Gastrocnemius medialis (tissue), 4 donors: ENCODE measurements at regions not wholly inside any gene's neighbourhood (a gene's known extent, or its start where the extent isn't known, plus 50 kb on each side); places are given as distances from the start of the nearest gene placed in this dataset.

Experiments used
- ATAC-seq, 2 donors: fragments of 150-250 bp; one replicate each; pipeline ENCODE4 v1.9.1; 2016
- DNase-seq, 2 donors: peaks; one replicate each; pipeline ENCODE4 v3.0.0-alpha.2; 2019
- H3K27ac ChIP-seq, 4 donors: fragments of 200-600 bp; sonication (generic); 1 replicate in 1 of 4; 2 replicates in 3 of 4; pipeline ENCODE4 v1.5.1; 2016 to 2018; ENCODE audit warnings: mild to moderate bottlenecking in 2 of 4, moderate library complexity in 1 of 4
- H3K27me3 ChIP-seq, 3 donors: fragments of 200-600 bp; sonication (generic) in 2 of 3; 1 replicate in 1 of 3; 2 replicates in 2 of 3; pipeline versions ENCODE4 v1.5.1 to v1.6.0; 2016 to 2019; ENCODE audit warnings: mild to moderate bottlenecking in 1 of 3, moderate library complexity in 1 of 3
- H3K36me3 ChIP-seq, 2 donors: fragments of 200-600 bp; sonication (generic) in 1 of 2; one replicate each; pipeline ENCODE4 v1.5.1; 2017 to 2018
- H3K4me1 ChIP-seq, 2 donors: fragments of 200-600 bp; sonication (generic) in 1 of 2; one replicate each; pipeline ENCODE4 v1.5.1; 2016 to 2017; ENCODE audit warnings: mild to moderate bottlenecking in 2 of 2
- H3K4me3 ChIP-seq, 4 donors: fragments of 200-600 bp; sonication (generic) in 3 of 4; 1 replicate in 1 of 4; 2 replicates in 3 of 4; pipeline ENCODE4 v1.5.1; 2016 to 2019; ENCODE audit warnings: mild to moderate bottlenecking in 2 of 4
- H3K9me3 ChIP-seq, 3 donors: fragments of 200-600 bp; sonication (generic) in 2 of 3; 1 replicate in 1 of 3; 2 replicates in 2 of 3; pipeline ENCODE4 v1.5.1; 2016 to 2019
- POLR2A ChIP-seq, 2 donors: fragments of 450-650 bp; IDR thresholded peaks; one replicate each; pipeline ENCODE4 v1.6.1; 2017; ENCODE audit warnings: antibody characterized with exemption in 2 of 2, mild to moderate bottlenecking in 2 of 2, moderate library complexity in 2 of 2
- in situ Hi-C, 4 donors: fragments of 200-750 bp; cut with MboI; loops; one replicate each; pipeline versions ENCODE4 v1.15.0 to v1.8.0; 2017; ENCODE audit warnings: low sequenced_read_pairs in 4 of 4
- intact Hi-C: fragments of 100-400 bp; cut with DNase I; formaldehyde crosslinking; loops from one replicate; pipeline ENCODE4 v1.15.1; 2023; ENCODE audit warnings: low total_unique reads
- TF ChIP-seq, protein P1 (sequence below), 5 experiments: fragments of 450-650 bp in 3 of 5; fragments of 200-600 bp in 2 of 5; sonication (generic) in 2 of 5; IDR thresholded peaks in 4 of 5; conservative IDR thresholded peaks in 1 of 5; 1 replicate in 4 of 5; 2 replicates in 1 of 5; pipeline ENCODE4 v1.5.1; 2016 to 2019; ENCODE audit warnings: antibody characterized with exemption in 5 of 5, mild to moderate bottlenecking in 3 of 5, moderate library complexity in 3 of 5

DNA sequence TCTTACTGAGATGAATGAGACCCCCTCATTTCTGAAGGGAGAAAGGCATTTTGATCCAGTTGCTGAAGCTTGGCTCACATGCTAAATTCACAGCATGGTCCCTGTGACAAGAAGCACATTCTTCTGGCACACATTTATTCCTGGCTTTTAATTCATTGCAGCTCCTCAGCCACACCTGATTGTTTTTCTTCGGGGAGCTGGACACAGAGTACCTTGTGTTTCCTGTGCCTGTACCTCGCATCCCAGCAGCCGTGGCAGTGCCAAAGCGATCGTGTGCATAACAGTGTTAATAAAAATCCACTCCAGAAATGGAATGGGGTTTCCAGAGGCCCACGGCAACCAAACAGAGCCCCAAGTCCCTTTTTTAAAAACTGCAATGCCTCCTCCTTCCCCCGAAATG, 615.3 kb upstream of the MGMT start:
- DNase-seq: no peak
- Histone ChIP-seq H3K27me3 (no peaks in the 10 kb centered on the region), H3K27ac (peak overlapping the region; percentile 65 to 70 (median 68)), H3K4me1 (peaks cover 0 to 27% of the 10 kb centered on the region in 2 donors), H3K9me3 (no peaks in the 10 kb centered on the region), H3K36me3 (no peaks in the 10 kb centered on the region), H3K4me3 (no peak overlapping the region)
- intact Hi-C loops (loop anchor here (5.0 to 10.0 kb wide), 2 partner anchors 39 to 173 kb away; no protein-coding TSS in a partner anchor), in situ Hi-C loops (no loop called here)
- TF ChIP-seq, protein P1, sequence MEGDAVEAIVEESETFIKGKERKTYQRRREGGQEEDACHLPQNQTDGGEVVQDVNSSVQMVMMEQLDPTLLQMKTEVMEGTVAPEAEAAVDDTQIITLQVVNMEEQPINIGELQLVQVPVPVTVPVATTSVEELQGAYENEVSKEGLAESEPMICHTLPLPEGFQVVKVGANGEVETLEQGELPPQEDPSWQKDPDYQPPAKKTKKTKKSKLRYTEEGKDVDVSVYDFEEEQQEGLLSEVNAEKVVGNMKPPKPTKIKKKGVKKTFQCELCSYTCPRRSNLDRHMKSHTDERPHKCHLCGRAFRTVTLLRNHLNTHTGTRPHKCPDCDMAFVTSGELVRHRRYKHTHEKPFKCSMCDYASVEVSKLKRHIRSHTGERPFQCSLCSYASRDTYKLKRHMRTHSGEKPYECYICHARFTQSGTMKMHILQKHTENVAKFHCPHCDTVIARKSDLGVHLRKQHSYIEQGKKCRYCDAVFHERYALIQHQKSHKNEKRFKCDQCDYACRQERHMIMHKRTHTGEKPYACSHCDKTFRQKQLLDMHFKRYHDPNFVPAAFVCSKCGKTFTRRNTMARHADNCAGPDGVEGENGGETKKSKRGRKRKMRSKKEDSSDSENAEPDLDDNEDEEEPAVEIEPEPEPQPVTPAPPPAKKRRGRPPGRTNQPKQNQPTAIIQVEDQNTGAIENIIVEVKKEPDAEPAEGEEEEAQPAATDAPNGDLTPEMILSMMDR (IDR thresholded peaks at IDR 0.05 in 4 of 5, conservative IDR thresholded peaks at IDR 0.05 in 1 of 5): no peak
- TF ChIP-seq POLR2A (IDR thresholded peaks at IDR 0.05): no peak
- ATAC-seq: peak; percentile 56 to 64

DNA sequence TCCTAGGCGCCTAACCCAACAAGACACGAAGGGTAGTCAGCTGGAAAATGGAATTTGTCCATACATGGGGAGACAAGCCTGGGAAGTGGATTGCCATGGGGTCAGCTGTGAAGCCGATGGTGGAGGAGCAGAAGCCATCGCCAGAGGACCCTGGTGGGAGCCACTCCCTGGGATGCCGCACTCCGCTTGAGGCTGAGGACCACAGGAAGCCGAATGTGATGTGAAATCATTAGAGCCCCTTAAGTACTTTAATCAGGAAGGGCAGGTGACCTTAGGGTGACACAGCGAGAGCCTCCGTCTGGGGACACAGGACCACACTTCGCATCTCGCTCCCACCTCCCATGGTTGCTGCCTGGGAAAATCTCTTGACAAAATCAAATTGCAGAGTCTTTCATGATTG, 614.6 kb upstream of the MGMT start:
- Histone ChIP-seq H3K27me3 (no peaks in the 10 kb centered on the region), H3K36me3 (no peaks in the 10 kb centered on the region), H3K9me3 (no peaks in the 10 kb centered on the region), H3K4me3 (no peak overlapping the region), H3K4me1 (peaks cover 0 to 27% of the 10 kb centered on the region in 2 donors), H3K27ac (peak overlapping the region; percentile 65 to 70 (median 68))
- DNase-seq (no peak), ATAC-seq (no peak)
- in situ Hi-C loops (no loop called here), intact Hi-C loops (loop anchor here (5.0 to 10.0 kb wide), 2 partner anchors 40 to 172 kb away; no protein-coding TSS in a partner anchor)
- TF ChIP-seq, protein P1 (IDR thresholded peaks at IDR 0.05 in 4 of 5, conservative IDR thresholded peaks at IDR 0.05 in 1 of 5): no peak
- no peak for TF ChIP-seq POLR2A (IDR thresholded peaks at IDR 0.05)

DNA sequence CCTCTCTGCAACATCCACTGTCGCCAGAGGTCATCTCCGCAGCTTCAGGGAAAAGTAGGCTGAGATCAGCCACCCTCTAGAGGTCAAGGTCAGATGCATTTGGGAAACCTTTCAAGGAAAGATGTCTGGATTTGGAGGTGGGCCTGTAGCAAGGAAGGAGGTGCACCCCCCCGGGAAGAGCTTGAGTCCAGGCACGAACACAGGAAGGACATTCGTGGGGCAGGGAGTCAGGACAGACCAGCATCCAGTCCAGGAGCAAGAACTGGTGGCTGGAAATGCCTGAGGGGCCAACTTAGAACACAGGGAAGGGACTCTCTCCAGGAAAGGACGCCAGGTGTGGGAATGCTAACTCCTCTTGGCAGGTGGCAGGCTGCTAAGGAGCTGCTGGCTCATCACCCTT, 614.1 kb upstream of the MGMT start:
- Histone ChIP-seq H3K27ac (peak overlapping the region in 3 of 4 donors; percentile 67 to 70 (median 69)), H3K4me3 (no peak overlapping the region), H3K27me3 (no peaks in the 10 kb centered on the region), H3K4me1 (peaks cover 0 to 27% of the 10 kb centered on the region in 2 donors), H3K9me3 (no peaks in the 10 kb centered on the region), H3K36me3 (no peaks in the 10 kb centered on the region)
- TF ChIP-seq, protein P1 (IDR thresholded peaks at IDR 0.05 in 4 of 5, conservative IDR thresholded peaks at IDR 0.05 in 1 of 5): no peak
- no peak for TF ChIP-seq POLR2A (IDR thresholded peaks at IDR 0.05)
- in situ Hi-C loops (no loop called here), intact Hi-C loops (loop anchor here (5.0 to 10.0 kb wide), 2 partner anchors 41 to 172 kb away; no protein-coding TSS in a partner anchor)
- ATAC-seq (no peak), DNase-seq (no peak)

DNA sequence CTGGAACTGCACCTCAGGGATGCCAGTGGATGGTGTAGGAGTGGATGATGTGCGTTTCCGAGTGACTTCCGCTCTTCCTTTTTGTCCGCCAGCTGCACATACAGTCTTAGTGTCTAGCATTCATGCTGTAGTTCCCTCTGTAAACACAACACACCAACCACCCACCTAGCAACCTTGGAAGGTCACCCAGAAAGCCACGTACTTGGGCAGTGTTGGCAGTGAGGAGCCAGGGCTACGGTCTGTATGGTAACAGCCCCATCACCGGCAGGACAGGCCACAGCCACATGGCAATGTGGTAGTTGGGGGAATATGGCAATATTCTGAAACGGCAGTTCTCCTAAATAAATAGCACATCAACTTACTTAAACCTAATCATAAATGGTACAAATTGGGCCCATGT, 613.5 kb upstream of the MGMT start:
- TF ChIP-seq, protein P1 (IDR thresholded peaks at IDR 0.05 in 4 of 5, conservative IDR thresholded peaks at IDR 0.05 in 1 of 5): no peak
- no peak for TF ChIP-seq POLR2A (IDR thresholded peaks at IDR 0.05)
- H3K9me3 ChIP-seq: no peaks in the 10 kb centered on the region
- H3K27me3 ChIP-seq: no peaks in the 10 kb centered on the region
- DNase-seq: no peak
- no peak for ATAC-seq
- no peak overlapping the region for H3K4me3 ChIP-seq
- H3K27ac ChIP-seq: no peak overlapping the region
- H3K36me3 ChIP-seq: no peaks in the 10 kb centered on the region
- in situ Hi-C loops (no loop called here), intact Hi-C loops (loop anchor here (5.0 to 10.0 kb wide), 2 partner anchors 41 to 171 kb away; no protein-coding TSS in a partner anchor)
- H3K4me1 ChIP-seq: peaks cover 0 to 27% of the 10 kb centered on the region in 2 donors

DNA sequence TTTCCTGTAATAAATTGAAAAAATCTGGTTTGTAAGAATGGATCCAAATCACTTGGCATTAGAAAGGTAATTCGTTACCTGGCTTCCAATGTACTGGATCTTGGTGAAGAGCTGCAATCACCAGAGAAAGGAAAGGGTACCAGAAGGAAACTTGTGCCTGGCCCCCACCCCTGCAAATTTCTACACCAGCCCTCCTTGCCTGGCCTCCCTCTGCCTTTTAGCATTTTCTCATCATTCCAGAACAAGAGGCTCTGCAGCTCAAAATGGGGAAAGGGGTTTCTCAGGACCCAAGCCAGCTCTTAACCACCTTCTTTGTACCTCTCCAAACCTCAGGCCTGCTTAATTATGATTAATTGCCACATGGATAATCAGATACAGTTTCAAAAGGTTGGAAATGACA, 612.8 kb upstream of the MGMT start:
- Histone ChIP-seq H3K9me3 (no peaks in the 10 kb centered on the region), H3K4me1 (peaks cover 0 to 24% of the 10 kb centered on the region in 2 donors), H3K27me3 (no peaks in the 10 kb centered on the region), H3K27ac (peak overlapping the region; percentile 43 to 47 (median 46)), H3K4me3 (no peak overlapping the region), H3K36me3 (no peaks in the 10 kb centered on the region)
- TF ChIP-seq, protein P1 (IDR thresholded peaks at IDR 0.05 in 4 of 5, conservative IDR thresholded peaks at IDR 0.05 in 1 of 5): no peak
- TF ChIP-seq POLR2A (IDR thresholded peaks at IDR 0.05): no peak
- in situ Hi-C loops (no loop called here), intact Hi-C loops (loop anchor here (5.0 to 10.0 kb wide), 2 partner anchors 42 to 171 kb away; no protein-coding TSS in a partner anchor)
- ATAC-seq (no peak), DNase-seq (no peak)
